HCT116 (cell line): ENCODE measurements at regions not wholly inside any gene's neighbourhood (a gene's known extent, or its start where the extent isn't known, plus 50 kb on each side); places are given as distances from the start of the nearest gene placed in this dataset.

Source experiments
- ATAC-seq: fragments of 200-7000 bp; cut with Tn5 transposase; 2 replicates; pipeline ENCODE4 v1.9.1; 2020; ENCODE audit warnings: mild to moderate bottlenecking, moderate library complexity
- BruUV-seq: library from RNA; stranded (reverse); fragments of 400-500 nt; replicated peaks from 2 replicates; lab custom pipeline; 2021; lab: Mats Ljungman, UMichigan
- CTCF ChIA-PET: fragments of 300-600 bp; sonication (Branson Sonifier 250); formaldehyde crosslinking; loops from one replicate; lab custom pipeline; 2021; ENCODE audit warnings: antibody characterized with exemption; lab: Charles Lee
- POLR2A ChIA-PET: fragments of 300-600, 350-600 bp; sonication (Branson Sonifier 250); formaldehyde crosslinking; loops from one replicate; lab custom pipeline; 2021; ENCODE audit warnings: antibody characterized with exemption; lab: Charles Lee
- RAD21 ChIA-PET, 2 experiments: fragments of 300-600 bp; sonication (Branson Sonifier 250); formaldehyde crosslinking; loops; one replicate each; lab custom pipeline; 2023; ENCODE audit warnings: low total read pairs in 2 of 2; ENCODE audit not compliant: uncharacterized antibody in 2 of 2, unreplicated experiment in 2 of 2, low non-redundant PET in 1 of 2; lab: Charles Lee
- DNase-seq: peaks from one replicate; pipeline ENCODE4 v3.0.0-alpha.2; 2010; ENCODE audit warnings: low read depth, low spot score
- H2AFZ ChIP-seq: fragments of 200-600 bp; shearing (Covaris generic), sonication (generic); 2 replicates; pipeline ENCODE4 v1.6.1; 2017; ENCODE audit warnings: low read depth, mixed run types, mixed read lengths, antibody characterized with exemption, low read length; ENCODE audit not compliant: poor library complexity, severe bottlenecking
- H3K27ac ChIP-seq: 2 replicates; pipeline ENCODE4 v1.5.1; 2012; ENCODE audit warnings: low read depth, low read length
- H3K27me3 ChIP-seq: fragments of 200-600 bp; sonication (generic); 2 replicates; pipeline ENCODE4 v1.6.1; 2016; ENCODE audit warnings: mixed run types, low read length, mixed read lengths; ENCODE audit not compliant: insufficient read depth
- H3K36me3 ChIP-seq, 2 experiments: fragments of 200-500 bp in 1 of 2; fragments of 200-600 bp in 1 of 2; sonication (Bioruptor generic) in 1 of 2; sonication (generic) in 1 of 2; 2 replicates each; pipeline versions ENCODE4 v1.5.1 to v1.6.1; 2014 to 2016; ENCODE audit warnings: low read length in 2 of 2, inconsistent platforms in 1 of 2, mixed read lengths in 1 of 2, mixed run types in 1 of 2; ENCODE audit not compliant: insufficient read depth in 2 of 2, control insufficient read depth in 1 of 2
- H3K4me1 ChIP-seq, 2 experiments: fragments of 200-600 bp in 1 of 2; sonication (generic) in 1 of 2; 2 replicates each; pipeline versions ENCODE4 v1.5.1 to v1.6.1; 2012 to 2017; ENCODE audit warnings: low read length in 2 of 2, inconsistent platforms in 1 of 2, mild to moderate bottlenecking in 1 of 2, mixed read lengths in 1 of 2, mixed run types in 1 of 2, moderate library complexity in 1 of 2; ENCODE audit not compliant: insufficient read depth in 2 of 2, control insufficient read depth in 1 of 2
- H3K4me2 ChIP-seq: fragments of 200-600 bp; sonication (generic); 2 replicates; pipeline ENCODE4 v1.6.1; 2017; ENCODE audit warnings: mixed run types, low read length, mixed read lengths
- H3K4me3 ChIP-seq, 2 experiments: fragments of 200-600 bp in 1 of 2; sonication (generic) in 1 of 2; replicated peaks in 1 of 2; 2 replicates each; pipeline ENCODE4 v1.5.1; 2011 to 2016; ENCODE audit warnings: low read length in 2 of 2, control low read depth in 1 of 2, low read depth in 1 of 2, mild to moderate bottlenecking in 1 of 2, mixed read lengths in 1 of 2, mixed run types in 1 of 2
- H3K79me2 ChIP-seq: fragments of 200-600 bp; sonication (generic); 2 replicates; pipeline ENCODE4 v1.6.1; 2017; ENCODE audit warnings: mild to moderate bottlenecking, mixed run types, low read length, moderate library complexity, mixed read lengths; ENCODE audit not compliant: insufficient read depth
- H3K9ac ChIP-seq: fragments of 200-600 bp; sonication (generic); 2 replicates; pipeline ENCODE4 v1.6.1; 2016; ENCODE audit warnings: low read length, mixed read lengths
- H3K9me2 ChIP-seq: fragments of 200-600 bp; sonication (generic), shearing (Covaris generic); 2 replicates; pipeline ENCODE4 v1.6.1; 2017; ENCODE audit warnings: mixed run types, mild to moderate bottlenecking, moderate library complexity; ENCODE audit not compliant: insufficient read depth
- H3K9me3 ChIP-seq, 2 experiments: fragments of 200-500 bp in 1 of 2; fragments of 200-600 bp in 1 of 2; sonication (Bioruptor generic) in 1 of 2; sonication (generic) in 1 of 2; 2 replicates each; pipeline ENCODE4 v1.6.1; 2014 to 2017; ENCODE audit warnings: low read length in 2 of 2, mixed read lengths in 2 of 2, inconsistent platforms in 1 of 2, low read depth in 1 of 2, mild to moderate bottlenecking in 1 of 2, mixed run types in 1 of 2, moderate library complexity in 1 of 2; ENCODE audit not compliant: control insufficient read depth in 1 of 2, insufficient read depth in 1 of 2
- H4K20me1 ChIP-seq: fragments of 200-600 bp; sonication (generic), shearing (Covaris generic); 2 replicates; pipeline ENCODE4 v1.6.1; 2017; ENCODE audit warnings: mixed run types, mild to moderate bottlenecking, moderate library complexity; ENCODE audit not compliant: insufficient read depth
- ATF3 ChIP-seq: IDR thresholded peaks from 2 replicates; pipeline ENCODE4 v1.6.1; 2012
- EGR1 ChIP-seq: IDR thresholded peaks from 2 replicates; pipeline ENCODE4 v1.6.1; 2012; ENCODE audit warnings: low read depth
- POLR2A ChIP-seq: IDR thresholded peaks from 2 replicates; pipeline ENCODE4 v1.7.0; 2011; ENCODE audit warnings: borderline replicate concordance; ENCODE audit not compliant: insufficient read depth, insufficient read length; ENCODE audit errors: extremely low read depth
- RAD21 ChIP-seq: IDR thresholded peaks from 2 replicates; pipeline ENCODE4 v1.6.1; 2012; ENCODE audit warnings: low read depth, mild to moderate bottlenecking
- SP1 ChIP-seq: IDR thresholded peaks from 2 replicates; pipeline ENCODE4 v1.6.1; 2012; ENCODE audit warnings: low read depth
- YY1 ChIP-seq: IDR thresholded peaks from 2 replicates; pipeline ENCODE4 v1.6.1; 2011; ENCODE audit warnings: low read length, low read depth, moderate library complexity, mild to moderate bottlenecking; ENCODE audit not compliant: insufficient replicate concordance; ENCODE audit errors: extremely low read depth
- intact Hi-C: fragments of 100-400 bp; cut with micrococcal nuclease; formaldehyde crosslinking; loops from 2 replicates; pipeline ENCODE4 v1.10.0; 2022
- TF ChIP-seq, protein P1 (sequence below): IDR thresholded peaks from 2 replicates; pipeline ENCODE4 v1.6.1; 2012; ENCODE audit warnings: low read depth

DNA sequence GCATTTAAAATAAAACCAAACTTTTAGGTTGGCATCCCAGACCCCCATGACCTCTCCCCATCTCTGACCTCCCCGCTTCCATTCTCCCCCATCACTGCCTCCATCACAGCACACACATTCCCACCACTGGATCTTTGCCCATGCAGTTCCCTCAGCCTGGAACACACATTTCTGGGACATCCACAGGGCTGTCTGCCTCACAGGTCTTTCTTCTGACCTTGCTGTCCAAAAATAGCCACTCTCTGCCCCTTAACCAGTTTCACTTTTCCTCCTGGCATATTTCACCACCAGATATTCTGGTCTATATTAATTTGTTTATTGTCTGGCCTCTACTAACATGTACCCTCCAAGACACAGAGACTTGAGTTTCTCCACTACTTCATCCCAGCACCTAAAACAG, 75.2 kb upstream of the PRDM11 start:
- H3K4me1 ChIP-seq, result no peaks in the 10 kb centered on the region
- no peaks in the 10 kb centered on the region for H3K79me2 ChIP-seq
- H4K20me1 ChIP-seq, result no peaks in the 10 kb centered on the region
- H3K9me3 ChIP-seq, result no peaks in the 10 kb centered on the region
- CTCF ChIA-PET, result no interaction called here
- TF ChIP-seq RAD21 (no peak), ATF3 (no peak), POLR2A (no peak), YY1 (no peak), SP1 (no peak), EGR1 (no peak)
- TF ChIP-seq, protein P1, sequence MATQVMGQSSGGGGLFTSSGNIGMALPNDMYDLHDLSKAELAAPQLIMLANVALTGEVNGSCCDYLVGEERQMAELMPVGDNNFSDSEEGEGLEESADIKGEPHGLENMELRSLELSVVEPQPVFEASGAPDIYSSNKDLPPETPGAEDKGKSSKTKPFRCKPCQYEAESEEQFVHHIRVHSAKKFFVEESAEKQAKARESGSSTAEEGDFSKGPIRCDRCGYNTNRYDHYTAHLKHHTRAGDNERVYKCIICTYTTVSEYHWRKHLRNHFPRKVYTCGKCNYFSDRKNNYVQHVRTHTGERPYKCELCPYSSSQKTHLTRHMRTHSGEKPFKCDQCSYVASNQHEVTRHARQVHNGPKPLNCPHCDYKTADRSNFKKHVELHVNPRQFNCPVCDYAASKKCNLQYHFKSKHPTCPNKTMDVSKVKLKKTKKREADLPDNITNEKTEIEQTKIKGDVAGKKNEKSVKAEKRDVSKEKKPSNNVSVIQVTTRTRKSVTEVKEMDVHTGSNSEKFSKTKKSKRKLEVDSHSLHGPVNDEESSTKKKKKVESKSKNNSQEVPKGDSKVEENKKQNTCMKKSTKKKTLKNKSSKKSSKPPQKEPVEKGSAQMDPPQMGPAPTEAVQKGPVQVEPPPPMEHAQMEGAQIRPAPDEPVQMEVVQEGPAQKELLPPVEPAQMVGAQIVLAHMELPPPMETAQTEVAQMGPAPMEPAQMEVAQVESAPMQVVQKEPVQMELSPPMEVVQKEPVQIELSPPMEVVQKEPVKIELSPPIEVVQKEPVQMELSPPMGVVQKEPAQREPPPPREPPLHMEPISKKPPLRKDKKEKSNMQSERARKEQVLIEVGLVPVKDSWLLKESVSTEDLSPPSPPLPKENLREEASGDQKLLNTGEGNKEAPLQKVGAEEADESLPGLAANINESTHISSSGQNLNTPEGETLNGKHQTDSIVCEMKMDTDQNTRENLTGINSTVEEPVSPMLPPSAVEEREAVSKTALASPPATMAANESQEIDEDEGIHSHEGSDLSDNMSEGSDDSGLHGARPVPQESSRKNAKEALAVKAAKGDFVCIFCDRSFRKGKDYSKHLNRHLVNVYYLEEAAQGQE, result no peak
- H3K27ac ChIP-seq, result no peak overlapping the region
- no peak overlapping the region for H3K4me3 ChIP-seq
- DNase-seq (no peak), ATAC-seq (no peak)
- no peak overlapping the region for H2AFZ ChIP-seq
- POLR2A ChIA-PET, result no interaction called here
- H3K36me3 ChIP-seq, result no peaks in the 10 kb centered on the region
- RAD21 ChIA-PET, result no interaction called here
- H3K4me2 ChIP-seq, result no peak overlapping the region
- BruUV-seq, result no TSS peak
- no peaks in the 10 kb centered on the region for H3K9me2 ChIP-seq
- no peak overlapping the region for H3K9ac ChIP-seq
- intact Hi-C loops, result no loop called here
- H3K27me3 ChIP-seq, result no peaks in the 10 kb centered on the region; the same call in 1 of the 2 replicates
